HG03520 (cell line): ENCODE measurements at regions not wholly inside any gene's neighbourhood (a gene's known extent, or its start where the extent isn't known, plus 50 kb on each side); places are given as distances from the start of the nearest gene placed in this dataset.
"Not testable (repeated sequence)": the region's sequence is repeated elsewhere in the genome, so short reads cannot be mapped to it uniquely, and the experiment has no call there.

Source experiments
- ATAC-seq: cut with Tn5 transposase; IDR thresholded peaks from one replicate; pipeline ENCODE4 v1.9.1; 2021; ENCODE audit warnings: mild to moderate bottlenecking, moderate library complexity; ENCODE audit not compliant: unreplicated experiment

DNA sequence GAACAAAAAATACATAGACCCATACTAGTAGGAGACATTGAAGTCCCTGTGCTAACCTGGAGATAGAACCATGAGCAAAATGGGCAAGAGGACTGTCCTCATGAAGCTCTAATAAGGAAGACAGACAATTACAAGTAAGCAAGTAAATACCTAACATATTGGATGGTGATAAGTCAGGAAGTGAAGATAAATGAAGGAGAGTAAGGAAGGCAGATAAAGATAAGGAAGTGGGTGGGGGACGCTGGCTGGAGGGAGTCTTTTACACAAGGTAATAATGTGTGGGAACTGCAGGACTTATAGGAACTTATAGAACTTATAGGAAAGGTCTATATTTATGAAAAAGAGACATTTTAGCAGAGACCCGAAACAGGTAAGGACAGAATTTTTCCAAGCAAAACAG, 148.9 kb upstream of the ABI3BP start:
- ATAC-seq, result no peak

DNA sequence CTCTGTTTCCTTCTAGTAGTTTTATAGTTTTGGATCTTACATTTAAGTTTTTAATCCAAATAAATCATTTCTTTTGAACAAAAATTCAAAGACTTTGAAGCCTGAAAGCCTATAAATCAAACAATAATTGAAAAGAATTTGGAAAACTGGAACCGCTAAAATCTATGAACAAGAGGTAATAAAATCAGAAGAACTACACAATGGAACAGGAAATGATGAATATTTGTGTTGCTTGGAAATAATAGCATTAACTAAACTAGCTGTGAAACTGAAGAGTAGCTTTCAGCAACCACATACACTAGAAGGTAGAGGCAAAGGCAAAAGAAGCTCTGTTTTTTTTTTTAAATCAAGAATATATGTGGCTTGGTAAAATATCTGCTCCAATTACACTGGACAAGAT, 147.9 kb upstream of the ABI3BP start:
- no peak for ATAC-seq

DNA sequence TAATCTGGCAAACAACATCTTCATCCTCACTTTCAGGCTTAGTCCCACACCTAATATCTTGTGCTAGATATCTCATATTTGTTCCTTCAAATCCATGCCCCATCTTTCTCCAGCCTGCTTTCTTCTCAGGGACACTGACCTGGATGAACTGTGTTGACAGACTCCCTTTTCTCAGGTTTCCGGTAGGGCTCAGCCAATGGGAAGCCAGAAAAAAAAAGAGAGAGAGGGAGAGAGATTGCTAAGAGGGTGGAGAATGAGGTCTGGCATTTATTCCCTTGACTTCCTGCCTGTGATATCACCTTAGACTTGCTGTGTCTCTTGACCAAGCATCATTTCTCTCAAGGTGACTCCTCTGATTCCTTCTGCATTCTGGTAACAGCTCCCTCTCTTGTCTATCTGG, 145.6 kb upstream of the ABI3BP start:
- ATAC-seq, result no peak

DNA sequence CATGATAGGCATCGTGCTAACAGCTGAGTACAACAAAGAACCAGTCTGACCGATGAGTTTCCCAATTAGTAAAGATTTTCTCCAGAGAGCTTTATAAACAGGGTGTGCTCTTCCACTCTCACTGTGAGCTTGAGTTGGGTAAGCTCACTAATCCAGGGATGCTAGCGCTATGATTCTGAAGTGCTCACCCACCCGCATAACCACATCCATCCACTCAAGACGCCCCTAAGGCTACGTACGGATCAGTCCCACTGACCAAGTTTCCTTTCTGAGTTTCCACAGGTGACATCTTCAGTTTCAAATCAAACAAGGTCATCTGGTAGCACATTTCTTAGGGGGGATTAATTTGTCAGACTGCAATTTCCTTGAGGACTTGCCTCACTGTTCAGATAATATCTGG, 141.1 kb upstream of the ABI3BP start:
- ATAC-seq, result no peak

DNA sequence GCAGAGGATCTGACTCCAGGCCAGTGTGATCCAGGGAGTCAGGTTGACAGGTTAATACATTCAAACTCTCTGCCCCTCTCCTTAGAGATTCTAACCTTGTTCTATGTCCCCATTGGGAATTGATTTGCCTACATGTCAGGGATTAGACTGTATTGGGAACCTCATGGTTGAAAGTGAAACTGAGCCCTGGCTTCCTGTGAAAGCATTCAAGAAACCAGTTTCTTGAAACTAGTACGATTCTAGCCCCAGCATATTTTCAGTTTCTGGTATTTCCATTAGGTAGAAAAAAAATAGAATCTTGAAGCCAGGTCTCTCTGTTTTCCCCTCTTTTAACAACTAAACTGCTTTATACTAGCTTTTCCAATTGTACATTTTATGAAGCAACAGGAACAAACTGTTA, 140.4 kb upstream of the ABI3BP start:
- ATAC-seq, result peak; percentile 61

DNA sequence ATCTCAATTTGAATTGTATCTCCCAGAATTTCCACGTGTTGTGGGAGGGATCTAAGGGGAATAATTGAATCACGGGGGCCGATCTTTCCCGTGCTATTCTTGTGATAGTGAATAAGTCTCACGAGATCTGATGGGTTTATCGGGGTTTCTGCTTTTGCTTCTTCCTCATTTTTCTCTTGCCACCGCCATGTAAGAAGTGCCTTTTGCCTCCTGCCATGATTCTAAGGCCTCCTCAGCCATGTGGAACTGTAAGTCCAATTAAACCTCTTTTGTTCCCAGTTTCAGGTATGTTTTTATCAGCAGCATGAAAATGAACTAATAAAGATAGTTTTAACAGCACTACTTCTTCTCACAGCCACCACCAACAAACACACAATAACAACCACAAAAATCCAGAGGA, 140.0 kb upstream of the ABI3BP start:
- ATAC-seq, result not testable (repeated sequence)

DNA sequence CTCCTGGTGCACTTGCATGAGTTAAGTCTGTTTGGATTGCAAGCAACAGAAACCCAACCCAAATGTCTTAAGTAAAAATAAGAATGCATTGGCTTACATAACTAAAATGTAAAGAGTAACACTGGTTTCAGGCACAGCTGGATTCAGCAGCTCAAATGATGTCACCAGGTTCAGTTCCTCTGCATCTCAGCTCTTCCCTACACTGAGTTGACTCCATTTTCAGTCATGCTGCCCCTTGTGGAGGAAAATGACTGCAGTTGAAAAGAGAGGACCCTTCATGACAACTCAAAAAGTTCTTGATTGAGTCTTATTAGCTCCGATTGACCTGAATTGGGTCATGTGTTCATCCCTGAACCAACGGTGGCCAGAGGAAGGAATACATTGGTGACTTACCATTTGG, 138.5 kb upstream of the ABI3BP start:
- no peak for ATAC-seq

DNA sequence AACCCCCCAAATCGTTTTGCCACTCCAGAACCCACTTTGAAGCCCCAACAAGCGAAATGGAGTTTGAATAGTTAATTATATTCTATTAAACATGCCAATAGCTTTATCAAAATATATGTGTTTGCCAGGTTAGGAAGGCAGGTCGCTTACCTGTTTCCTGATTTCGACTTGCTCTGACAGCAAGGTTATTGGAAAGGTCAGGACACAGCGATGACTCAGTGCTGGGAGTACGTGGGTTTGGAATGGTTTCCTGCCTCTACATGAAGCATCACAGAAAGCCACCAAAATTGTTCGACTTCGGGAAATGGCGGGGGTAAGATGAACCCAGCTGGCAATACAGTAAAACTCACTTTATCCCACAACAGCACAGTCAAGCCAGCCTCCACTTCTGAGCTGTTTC, 135.6 kb upstream of the ABI3BP start:
- no peak for ATAC-seq

DNA sequence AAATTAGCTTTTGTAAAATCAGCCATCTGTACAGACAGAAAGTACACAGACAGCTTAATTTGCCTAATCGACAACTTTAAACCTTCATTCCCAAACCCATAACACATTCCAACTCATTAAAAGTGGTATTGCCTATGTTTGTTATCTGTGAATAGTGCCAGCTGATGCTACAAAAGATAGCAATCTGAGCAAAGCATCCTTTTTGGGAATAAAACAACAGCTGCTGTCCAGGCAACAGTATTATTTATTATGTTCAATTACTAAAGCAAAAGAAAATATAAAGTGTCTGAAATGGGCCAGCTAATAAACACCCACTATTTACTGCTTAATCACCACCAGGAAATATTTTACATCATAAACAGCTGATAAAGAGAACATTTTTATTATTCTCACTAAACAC, 134.8 kb upstream of the ABI3BP start:
- ATAC-seq, result no peak

DNA sequence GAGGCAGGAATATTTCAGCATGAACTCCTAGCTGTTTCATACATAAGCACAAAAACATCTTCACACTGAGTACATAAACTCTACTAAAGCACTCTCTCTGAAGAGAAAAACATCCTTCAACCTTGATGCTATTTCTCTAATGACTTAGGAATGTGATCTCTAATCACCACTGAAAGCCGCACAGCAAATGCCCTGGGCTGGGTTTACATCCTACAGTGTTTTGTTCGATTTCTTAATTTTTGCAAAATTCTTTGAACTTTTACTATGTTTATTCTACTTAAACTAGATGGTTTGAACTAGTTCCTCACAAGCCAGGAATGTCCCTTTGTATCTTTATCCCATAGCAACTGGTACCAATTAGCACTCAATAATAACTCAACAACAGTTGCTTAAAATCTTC, 130.9 kb upstream of the ABI3BP start:
- no peak for ATAC-seq

DNA sequence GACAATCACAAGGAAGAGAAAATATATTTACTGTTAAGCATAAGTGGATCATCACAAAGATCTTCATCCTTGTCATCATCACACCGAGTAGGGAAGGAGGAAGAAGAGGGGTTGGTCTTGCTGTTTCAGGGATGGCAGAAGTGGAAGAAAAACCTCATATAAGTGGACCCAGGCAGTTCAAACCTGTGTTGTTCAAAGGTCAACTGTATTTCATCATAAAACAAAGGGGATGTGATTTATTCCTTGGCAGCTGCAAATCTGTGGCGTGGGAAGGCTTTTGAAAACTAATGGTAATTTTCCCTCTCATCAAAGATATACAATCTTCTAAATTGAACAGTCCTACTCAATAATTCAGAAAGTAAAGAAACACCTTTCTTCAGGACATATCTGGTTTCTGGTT, 129.9 kb upstream of the ABI3BP start:
- ATAC-seq, result no peak

DNA sequence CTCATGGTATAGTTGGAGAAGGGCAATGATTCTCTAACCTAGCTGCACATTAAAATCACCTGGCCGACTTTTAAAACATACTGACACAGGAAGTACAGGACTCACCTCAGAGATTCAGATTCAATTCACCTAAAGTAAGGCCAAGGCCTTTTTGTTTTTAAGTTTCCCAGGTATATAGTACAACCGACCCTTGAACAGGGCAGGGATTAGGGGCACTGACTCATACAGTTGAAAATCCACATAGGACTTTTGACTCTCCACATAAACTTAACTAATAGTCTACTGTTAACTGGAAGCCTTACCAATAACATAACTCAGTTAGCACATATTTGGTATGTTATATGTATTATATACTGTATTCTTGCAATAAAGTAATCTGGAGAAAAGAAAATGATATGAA, 129.5 kb upstream of the ABI3BP start:
- no peak for ATAC-seq

DNA sequence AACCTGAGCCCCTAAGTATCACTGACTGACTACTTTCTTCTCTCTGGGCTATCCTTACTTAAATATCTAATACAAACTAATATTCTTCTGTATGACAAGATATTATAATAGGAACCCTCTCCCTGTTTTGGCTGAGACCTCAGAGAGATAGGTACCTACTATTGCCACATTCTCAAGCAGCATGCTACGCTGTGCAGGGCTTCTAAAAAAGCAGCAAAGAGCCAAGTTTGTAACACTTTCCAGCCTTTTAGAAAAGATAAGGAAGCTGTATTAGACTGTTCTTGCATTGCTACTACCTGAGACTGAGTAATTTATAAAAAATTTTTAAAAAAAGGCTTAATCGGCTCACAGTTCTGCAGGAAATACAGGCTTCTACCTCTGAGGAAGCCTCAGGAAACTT, 126.8 kb upstream of the ABI3BP start:
- no peak for ATAC-seq

DNA sequence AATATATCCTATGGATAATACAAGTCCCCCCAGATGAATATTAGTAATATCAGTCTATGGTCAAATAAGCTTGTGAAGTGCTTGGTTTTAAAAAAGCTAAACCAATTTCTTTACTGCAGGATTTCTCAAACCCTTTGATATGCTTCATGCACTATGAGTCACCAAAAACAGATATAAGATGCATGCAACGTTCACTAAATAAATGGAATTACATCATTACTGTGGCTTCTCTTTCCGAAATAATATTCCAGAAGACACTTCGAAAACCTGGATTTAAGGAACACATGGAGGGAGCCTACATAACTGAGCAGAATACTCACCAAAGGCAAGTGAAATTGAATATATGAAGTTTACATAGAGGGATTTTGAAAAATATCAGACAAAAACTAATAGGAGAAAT, 126.3 kb upstream of the ABI3BP start:
- no peak for ATAC-seq

DNA sequence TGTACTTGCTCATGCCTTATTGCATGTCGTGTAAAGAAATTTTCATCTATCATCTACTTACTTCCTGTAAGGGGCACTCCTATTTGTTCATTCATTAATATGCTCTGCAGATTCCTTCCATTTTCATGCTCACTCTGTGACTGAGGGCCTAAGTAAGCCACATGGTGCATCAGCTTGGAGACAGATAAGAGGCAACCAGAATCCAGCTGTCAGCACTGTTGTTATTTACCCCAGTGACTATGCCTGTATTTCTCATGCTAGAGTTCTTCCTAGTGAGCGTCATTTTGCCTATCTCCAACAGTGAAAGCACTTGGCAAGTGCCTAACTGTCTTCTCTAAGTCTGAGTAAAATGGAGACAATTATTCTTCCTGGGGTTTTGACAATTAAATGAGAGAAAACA, 124.8 kb upstream of the ABI3BP start:
- no peak for ATAC-seq

DNA sequence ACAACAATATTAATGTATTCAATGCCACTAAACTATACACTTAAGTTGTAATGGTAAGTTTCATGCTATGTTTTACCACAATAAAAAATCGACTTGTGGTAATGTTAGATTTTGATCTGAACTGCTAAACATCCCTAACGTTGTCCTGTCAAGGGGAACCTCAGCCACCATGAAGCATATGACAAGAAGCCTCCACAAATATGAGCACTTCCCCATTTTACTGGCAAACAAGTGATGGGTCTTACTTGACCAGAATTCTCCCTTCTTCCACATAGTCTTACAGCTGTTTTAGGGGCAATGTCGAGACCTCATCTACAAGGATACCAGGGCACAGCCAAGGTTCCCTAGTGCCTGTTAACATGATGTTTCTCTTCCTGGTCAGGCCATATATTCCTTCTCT, 124.2 kb upstream of the ABI3BP start:
- ATAC-seq, result no peak

DNA sequence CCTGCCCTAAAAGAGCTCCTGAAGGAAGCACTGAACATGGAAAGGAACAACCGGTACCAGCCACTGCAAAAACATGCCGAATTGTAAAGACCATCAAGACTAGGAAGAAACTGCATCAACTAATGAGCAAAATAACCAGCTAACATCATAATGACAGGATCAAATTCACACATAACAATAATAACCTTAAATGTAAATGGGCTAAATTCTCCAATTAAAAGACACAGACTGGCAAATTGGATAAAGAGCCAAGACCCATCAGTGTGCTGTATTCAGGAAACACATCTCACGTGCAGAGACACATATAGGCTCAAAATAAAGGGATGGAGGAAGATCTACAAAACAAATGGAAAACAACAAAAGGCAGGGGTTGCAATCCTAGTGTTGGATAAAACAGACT, 117.1 kb upstream of the ABI3BP start:
- not testable (repeated sequence) for ATAC-seq

DNA sequence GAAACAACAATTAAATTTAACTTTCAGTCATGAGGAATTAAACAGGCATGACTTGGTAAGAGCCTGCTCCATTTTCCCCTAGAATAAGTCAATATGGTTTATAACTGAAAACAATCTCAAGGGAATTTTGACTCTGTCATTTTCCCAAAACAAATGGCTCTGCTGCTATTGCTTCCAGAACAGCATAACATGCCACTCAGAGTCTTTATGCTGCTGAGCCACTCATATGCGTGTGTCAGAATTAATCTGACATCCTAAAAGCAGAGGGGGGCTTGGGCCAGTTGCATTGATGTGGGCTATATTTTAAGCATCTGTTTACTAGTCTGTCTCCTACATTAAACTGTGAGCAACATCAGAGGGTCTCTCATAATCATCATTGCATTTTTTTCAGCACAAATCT, 111.1 kb upstream of the ABI3BP start:
- no peak for ATAC-seq

DNA sequence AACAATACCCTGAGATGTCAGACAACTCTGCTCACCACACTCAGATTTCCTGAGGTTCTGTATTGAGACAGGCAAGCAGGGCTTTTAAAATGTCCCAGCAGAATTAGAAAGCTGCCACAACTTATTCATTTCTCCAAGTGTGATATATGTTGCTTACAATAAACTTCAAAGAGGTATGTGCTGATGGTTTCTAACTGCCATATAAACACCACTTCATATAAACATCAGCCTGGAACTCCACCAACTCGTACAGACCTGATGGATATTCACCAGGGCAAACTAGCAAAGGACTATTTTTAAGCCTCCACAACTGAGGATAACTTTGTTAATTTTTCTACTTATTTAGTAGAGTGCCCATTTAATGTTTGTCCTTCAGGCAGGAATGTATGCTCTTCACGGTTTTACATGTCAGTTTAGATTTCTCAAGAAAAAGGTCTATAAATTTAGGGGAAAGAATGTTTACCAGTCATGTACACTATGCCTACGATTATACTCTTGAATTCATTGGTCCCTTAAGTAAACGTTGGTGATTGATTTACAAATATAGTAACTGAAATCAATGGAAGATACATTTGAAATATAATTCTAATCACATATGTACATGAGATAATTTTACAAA, 109.6 kb upstream of the ABI3BP start:
- no peak for ATAC-seq

DNA sequence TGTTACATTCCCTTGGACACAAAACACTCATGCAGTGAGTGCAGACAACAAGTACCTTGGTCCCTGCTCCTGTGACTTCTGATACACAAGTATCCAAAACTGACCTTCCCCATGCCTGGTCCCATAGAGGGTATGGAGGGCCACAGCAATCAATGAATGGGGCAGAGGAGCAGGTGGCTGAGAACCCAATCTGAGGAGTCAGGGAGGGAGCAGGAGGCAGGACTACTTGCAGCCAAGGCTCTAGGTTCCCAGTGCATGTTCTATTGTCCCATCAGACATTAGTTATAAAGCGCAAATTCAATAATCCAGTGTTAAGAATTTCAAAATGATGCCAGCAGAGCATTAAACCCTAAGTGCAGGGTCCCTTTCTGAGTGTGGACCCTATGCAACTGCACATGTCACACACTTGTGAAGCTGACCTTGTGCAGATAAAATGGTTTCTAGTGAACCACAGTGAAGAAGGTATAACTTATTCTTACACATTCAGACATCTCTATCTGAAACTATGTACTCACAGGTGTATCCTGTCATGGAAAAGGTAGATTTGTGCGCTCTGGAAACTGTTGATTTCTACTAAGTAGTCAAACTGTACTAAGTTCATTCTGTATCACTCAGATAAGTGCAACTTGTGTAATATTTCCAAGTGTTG, 107.3 kb upstream of the ABI3BP start:
- ATAC-seq, result no peak

DNA sequence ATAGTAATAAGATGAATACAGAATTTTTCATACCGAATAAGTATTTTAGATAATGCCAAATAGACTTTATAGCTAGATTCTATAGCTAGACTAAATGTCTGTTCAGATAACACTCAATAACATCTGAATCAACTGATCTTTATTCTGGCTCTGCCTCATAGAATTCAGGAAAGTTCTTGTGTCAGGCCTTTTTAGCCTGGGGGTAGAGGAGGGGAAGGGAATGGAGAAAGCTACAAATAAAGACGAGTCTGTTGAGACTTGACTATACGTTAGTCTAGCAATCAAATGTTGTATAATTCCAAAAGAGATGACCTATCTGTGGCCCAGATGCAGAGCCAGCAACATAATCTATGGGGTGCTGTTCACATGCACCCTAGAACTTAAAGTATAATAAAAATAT, 106.6 kb upstream of the ABI3BP start:
- no peak for ATAC-seq

DNA sequence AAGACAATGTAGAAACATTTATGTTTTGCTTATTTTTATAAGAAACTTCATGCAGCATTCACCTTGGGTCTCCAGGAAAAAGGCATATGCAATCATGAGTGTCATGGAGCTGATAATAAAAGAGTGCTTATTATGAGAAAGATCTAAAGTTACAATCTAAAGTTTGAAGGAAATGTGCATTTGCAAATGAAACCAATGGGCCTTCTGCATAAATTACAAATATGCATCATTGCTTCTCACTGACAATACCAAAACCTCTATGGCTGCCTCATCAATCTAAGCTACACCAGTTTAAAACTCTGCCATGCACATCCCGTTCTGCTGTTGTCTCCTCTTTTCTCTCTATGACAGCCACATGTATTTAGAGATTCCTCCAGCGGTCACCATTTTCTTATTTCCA, 103.2 kb upstream of the ABI3BP start:
- no peak for ATAC-seq
